A549 (cell line): ENCODE measurements at regions not wholly inside any gene's neighbourhood (a gene's known extent, or its start where the extent isn't known, plus 50 kb on each side); places are given as distances from the start of the nearest gene placed in this dataset.

ENCODE experiments used
- ATAC-seq, 2 experiments: fragments of 200-7000 bp in 1 of 2; fragments of >200 bp in 1 of 2; cut with Nextera tagmentation in 1 of 2; cut with Tn5 transposase in 1 of 2; 3 replicates each; pipeline versions ENCODE4 v1.8.0 to v1.9.1; 2018 to 2020; ENCODE audit warnings: mild to moderate bottlenecking in 1 of 2, moderate library complexity in 1 of 2
- CTCF ChIA-PET: fragments of 300-600 bp; sonication (Branson Sonifier 250); formaldehyde crosslinking; extraction: SDS; loops from one replicate; lab custom pipeline; 2021; ENCODE audit warnings: antibody characterized with exemption, inconsistent platforms; lab: Yijun Ruan, JAX
- POLR2A ChIA-PET: fragments of 350-600 bp; formaldehyde crosslinking; extraction: SDS; loops from one replicate; lab custom pipeline; 2021; ENCODE audit warnings: antibody characterized with exemption, inconsistent platforms; lab: Yijun Ruan, JAX
- DNase-seq, 2 experiments: peaks; one replicate each; pipeline versions ENCODE4 v3.0.0 to v3.0.0-alpha.2; 2011 to 2016; ENCODE audit warnings: low read depth in 1 of 2, low spot score in 1 of 2
- FAIRE-seq: peaks from 2 replicates; lab custom pipeline; 2011; peaks lifted over from hg19 to GRCh38; lab: Jason Lieb, UNC
- H3K27ac ChIP-seq, 2 experiments: fragments of >200 bp; sonication (Bioruptor Twin); formaldehyde crosslinking; 3 replicates each; pipeline ENCODE4 v1.5.1; 2016 to 2017
- H3K4me1 ChIP-seq: fragments of >200 bp; sonication (Bioruptor Twin); formaldehyde crosslinking; 3 replicates; pipeline ENCODE4 v1.6.1; 2016
- H3K4me2 ChIP-seq: fragments of >200 bp; sonication (Bioruptor Twin); formaldehyde crosslinking; 3 replicates; pipeline ENCODE4 v1.6.1; 2016
- H3K4me3 ChIP-seq: fragments of >200 bp; sonication (Bioruptor Twin); formaldehyde crosslinking; 3 replicates; pipeline ENCODE4 v1.5.1; 2016
- H3K9me3 ChIP-seq: fragments of >200 bp; sonication (Bioruptor Twin); formaldehyde crosslinking; 3 replicates; pipeline ENCODE4 v1.6.1; 2016
- ATOH8 ChIP-seq: fragments of 250-450 bp; sonication (Bioruptor Pico); IDR thresholded peaks from 2 replicates; pipeline ENCODE4 v1.5.0; 2020; ENCODE audit warnings: low read depth, mild to moderate bottlenecking, moderate library complexity
- CEBPB ChIP-seq, 2 experiments: fragments of >200 bp in 1 of 2; sonication (Bioruptor Twin) in 1 of 2; formaldehyde crosslinking in 1 of 2; IDR thresholded peaks; 2 replicates each; pipeline ENCODE4 v1.6.1; 2012 to 2016
- E2F6 ChIP-seq: IDR thresholded peaks from 2 replicates; pipeline ENCODE4 v1.6.1; 2012; ENCODE audit warnings: low read depth, borderline replicate concordance
- FOXS1 ChIP-seq: fragments of 250-450 bp; sonication (Bioruptor Pico); IDR thresholded peaks from 2 replicates; pipeline ENCODE4 v1.5.0; 2020; ENCODE audit warnings: mild to moderate bottlenecking, moderate library complexity
- HDAC2 ChIP-seq: fragments of 200-600 bp; sonication (generic); IDR thresholded peaks from 2 replicates; pipeline ENCODE4 v1.6.1; 2016
- HES2 ChIP-seq: fragments of >200 bp; sonication (Bioruptor Twin); formaldehyde crosslinking; IDR thresholded peaks from 2 replicates; pipeline ENCODE4 v1.6.1; 2016
- HEYL ChIP-seq: fragments of 250-450 bp; sonication (Bioruptor Pico); IDR thresholded peaks from 2 replicates; pipeline ENCODE4 v1.8.0; 2021; ENCODE audit warnings: mild to moderate bottlenecking, moderate library complexity
- HMGXB4 ChIP-seq: fragments of 250-450 bp; sonication (Bioruptor Pico); IDR thresholded peaks from 2 replicates; pipeline ENCODE4 v1.5.0; 2021; ENCODE audit warnings: mild to moderate bottlenecking, moderate library complexity, borderline replicate concordance
- NFE2L2 ChIP-seq: fragments of 150-350 bp; conservative IDR thresholded peaks from 2 replicates; pipeline ENCODE4 v1.6.1; 2014; ENCODE audit warnings: low read length
- PBX3 ChIP-seq: IDR thresholded peaks from 2 replicates; pipeline ENCODE4 v1.6.1; 2012
- RARB ChIP-seq: fragments of 250-450 bp; sonication (Bioruptor Pico); IDR thresholded peaks from 2 replicates; pipeline ENCODE4 v1.8.0; 2021; ENCODE audit warnings: mild to moderate bottlenecking, moderate library complexity
- RCOR1 ChIP-seq: fragments of 150-350 bp; IDR thresholded peaks from 2 replicates; pipeline ENCODE4 v1.6.1; 2014; ENCODE audit warnings: antibody characterized with exemption, low read length, low read depth
- SREBF2 ChIP-seq: fragments of 450-650 bp; IDR thresholded peaks from 2 replicates; pipeline ENCODE4 v1.6.1; 2014; ENCODE audit warnings: mild to moderate bottlenecking, moderate library complexity
- TFCP2L1 ChIP-seq: fragments of 250-450 bp; sonication (Bioruptor Pico); IDR thresholded peaks from 2 replicates; pipeline ENCODE4 v1.5.0; 2021; ENCODE audit warnings: mild to moderate bottlenecking
- ZC3H11A ChIP-seq: fragments of 450-650 bp; IDR thresholded peaks from 2 replicates; pipeline ENCODE4 v1.6.1; 2014; ENCODE audit warnings: antibody characterized with exemption, mild to moderate bottlenecking
- ZFP36 ChIP-seq: fragments of 450-650 bp; IDR thresholded peaks from 2 replicates; pipeline ENCODE4 v1.6.1; 2014; ENCODE audit warnings: borderline replicate concordance; ENCODE audit not compliant: partially characterized antibody
- ZNF302 ChIP-seq: fragments of 250-450 bp; sonication (Bioruptor Pico); IDR thresholded peaks from 2 replicates; pipeline ENCODE4 v1.9.0; 2021; ENCODE audit warnings: inconsistent platforms, mild to moderate bottlenecking, moderate library complexity
- WGBS: methylation state at CpG from one replicate; pipeline ENCODE4 v1.1.6; 2017; ENCODE audit errors: missing lambda C conversion rate; 5-methylcytosine and 5-hydroxymethylcytosine counted together

GRCh38 chr3:46080969-46081345 lies 53.7 kb upstream of the XCR1 start:
- FAIRE-seq: no peak
- CTCF ChIA-PET: interaction anchor here (0.8 to 11.8 kb wide), 4 partner anchors 10 to 150 kb away, joined by 3 to 192 read pairs (median 24); partner anchors contain the start of gene CXCR6
- Histone ChIP-seq H3K4me2 (no peak overlapping the region), H3K4me3 (no peak overlapping the region), H3K27ac (no peak overlapping the region), H3K4me1 (no peaks in the 10 kb centered on the region), H3K9me3 (no peaks in the 10 kb centered on the region)
- DNase-seq: no peak
- ATAC-seq: no peak
- POLR2A ChIA-PET: no interaction called here
- WGBS: 5% methylated on average over 2 of the region's 2 CpGs
- TF ChIP-seq RCOR1 (no peak), RARB (CRISPR knock-in tag) (no peak), NFE2L2 (no peak), ZNF302 (CRISPR knock-in tag) (no peak), SREBF2 (no peak), ZC3H11A (no peak), HDAC2 (no peak), HES2 (no peak), ZFP36 (no peak)
- TF ChIP-seq, all 56 proteins: peak for 0

- DNase-seq (no peak), FAIRE-seq (no peak), ATAC-seq (no peak)
- no peak overlapping the region for H3K4me3 ChIP-seq
- no peaks in the 10 kb centered on the region for H3K4me1 ChIP-seq
- TF ChIP-seq FOXS1 (CRISPR knock-in tag): no peak
- TF ChIP-seq E2F6: no peak
- TF ChIP-seq TFCP2L1 (CRISPR knock-in tag): no peak
- no peak for TF ChIP-seq PBX3
- TF ChIP-seq HMGXB4 (CRISPR knock-in tag): no peak
- TF ChIP-seq CEBPB (IDR thresholded peaks at IDR 0.05): no peak
- no peak for TF ChIP-seq ATOH8 (CRISPR knock-in tag)
- no peak for TF ChIP-seq HEYL (CRISPR knock-in tag)
- no peak overlapping the region for H3K27ac ChIP-seq
- POLR2A ChIA-PET: no interaction called here
- CTCF ChIA-PET: interaction anchor here (0.8 to 11.8 kb wide), 7 partner anchors 10 to 420 kb away, joined by 3 to 192 read pairs (median 20); partner anchors contain the start of gene CXCR6
- WGBS: 36% methylated on average over 6 of the region's 6 CpGs
- no peak overlapping the region for H3K4me2 ChIP-seq
- no peaks in the 10 kb centered on the region for H3K9me3 ChIP-seq
These were observed 53.1 kb upstream of the XCR1 start for GRCh38 chr3:46080124-46080968.
